K562 (cell line): ENCODE measurements at regions not wholly inside any gene's neighbourhood (a gene's known extent, or its start where the extent isn't known, plus 50 kb on each side); places are given as distances from the start of the nearest gene placed in this dataset.

ENCODE experiments used
- BCL6 ChIP-seq: fragments of 250-450 bp; sonication (Bioruptor Pico); IDR thresholded peaks from 2 replicates; pipeline ENCODE4 v1.4.0; 2020
- CBX1 ChIP-seq: sonication (generic); IDR thresholded peaks from 2 replicates; pipeline ENCODE4 v1.6.1; 2016; ENCODE audit warnings: antibody characterized with exemption, low read depth, mild to moderate bottlenecking
- DLX4 ChIP-seq: fragments of 250-450 bp; sonication (Bioruptor Pico); IDR thresholded peaks from 2 replicates; pipeline ENCODE4 v1.6.1; 2021; ENCODE audit warnings: mild to moderate bottlenecking
- MYC ChIP-seq, 2 experiments: fragments of 250-450 bp in 1 of 2; sonication (Bioruptor Pico) in 1 of 2; IDR thresholded peaks; 2 replicates each; pipeline versions ENCODE4 v1.5.1 to v1.6.1; 2012 to 2021; ENCODE audit warnings: low read depth in 2 of 2, borderline replicate concordance in 1 of 2, improper control_type of control experiment in 1 of 2, low read length in 1 of 2, mild to moderate bottlenecking in 1 of 2, moderate library complexity in 1 of 2
- RBM14 ChIP-seq: fragments of 200-400 bp; formaldehyde crosslinking; IDR thresholded peaks from 2 replicates; pipeline ENCODE4 v1.6.1; 2018; ENCODE audit warnings: low read depth, mild to moderate bottlenecking, low read length, moderate library complexity, borderline replicate concordance; ENCODE audit not compliant: insufficient read depth
- SUPT5H ChIP-seq: fragments of 450-650 bp; IDR thresholded peaks from 2 replicates; pipeline ENCODE4 v1.6.1; 2016
- TCF7L2 ChIP-seq: fragments of 150-350 bp; IDR thresholded peaks from 2 replicates; pipeline ENCODE4 v1.6.1; 2016; ENCODE audit warnings: low read depth, mild to moderate bottlenecking, low read length, moderate library complexity
- TCFL5 ChIP-seq: fragments of 250-450 bp; sonication (Bioruptor Pico); conservative IDR thresholded peaks from 2 replicates; pipeline ENCODE4 v1.6.1; 2021; ENCODE audit warnings: mild to moderate bottlenecking, moderate library complexity, matching md5 sums
- TRIM28 ChIP-seq: fragments of 450-650 bp; IDR thresholded peaks from 2 replicates; pipeline ENCODE4 v1.6.1; 2017
- ZNF449 ChIP-seq: fragments of 250-450 bp; sonication (Bioruptor Pico); IDR thresholded peaks from 2 replicates; pipeline ENCODE4 v1.8.0; 2022; ENCODE audit warnings: moderate library complexity, mild to moderate bottlenecking, inconsistent platforms
- ZNF79 ChIP-seq: fragments of 250-450 bp; sonication (Bioruptor Pico); IDR thresholded peaks from 2 replicates; pipeline ENCODE4 v1.4.0; 2020; ENCODE audit warnings: low read depth, mild to moderate bottlenecking, moderate library complexity
- TF ChIP-seq, protein P1 (sequence below): fragments of 200-600 bp; sonication (generic); IDR thresholded peaks from one replicate; pipeline ENCODE4 v1.6.1; 2012; ENCODE audit warnings: mild to moderate bottlenecking, low read depth, low read length, inconsistent platforms
- TF ChIP-seq, protein P2 (sequence below): fragments of 250-450 bp; sonication (Bioruptor Pico); IDR thresholded peaks from 2 replicates; pipeline ENCODE4 v1.8.0; 2022; ENCODE audit warnings: moderate library complexity, mild to moderate bottlenecking, inconsistent platforms
- TF ChIP-seq, protein P3 (sequence below): fragments of 450-650 bp; IDR thresholded peaks from 2 replicates; pipeline ENCODE4 v1.6.1; 2016; ENCODE audit warnings: antibody characterized with exemption

DNA sequence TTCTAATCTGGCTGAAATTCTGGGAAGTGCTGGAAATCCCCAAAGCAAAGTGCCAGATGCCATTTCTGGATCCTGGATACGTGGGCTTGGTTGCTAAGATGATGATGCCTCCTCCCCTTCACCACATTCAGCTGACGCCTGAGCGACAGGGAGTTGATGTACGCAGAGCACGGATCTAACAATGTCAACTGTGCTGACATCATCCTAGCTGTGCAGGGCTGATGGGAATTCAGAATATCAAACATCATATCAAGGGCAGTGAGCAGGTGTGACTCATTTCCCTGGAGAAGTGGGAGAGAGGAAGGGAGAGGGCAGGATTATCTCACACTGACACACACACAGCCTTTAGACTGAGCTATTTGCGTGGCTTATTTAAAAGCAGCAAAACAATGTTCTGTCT is 92.6 kb upstream of the ZBTB20 start (continued):
- TF ChIP-seq, protein P1, sequence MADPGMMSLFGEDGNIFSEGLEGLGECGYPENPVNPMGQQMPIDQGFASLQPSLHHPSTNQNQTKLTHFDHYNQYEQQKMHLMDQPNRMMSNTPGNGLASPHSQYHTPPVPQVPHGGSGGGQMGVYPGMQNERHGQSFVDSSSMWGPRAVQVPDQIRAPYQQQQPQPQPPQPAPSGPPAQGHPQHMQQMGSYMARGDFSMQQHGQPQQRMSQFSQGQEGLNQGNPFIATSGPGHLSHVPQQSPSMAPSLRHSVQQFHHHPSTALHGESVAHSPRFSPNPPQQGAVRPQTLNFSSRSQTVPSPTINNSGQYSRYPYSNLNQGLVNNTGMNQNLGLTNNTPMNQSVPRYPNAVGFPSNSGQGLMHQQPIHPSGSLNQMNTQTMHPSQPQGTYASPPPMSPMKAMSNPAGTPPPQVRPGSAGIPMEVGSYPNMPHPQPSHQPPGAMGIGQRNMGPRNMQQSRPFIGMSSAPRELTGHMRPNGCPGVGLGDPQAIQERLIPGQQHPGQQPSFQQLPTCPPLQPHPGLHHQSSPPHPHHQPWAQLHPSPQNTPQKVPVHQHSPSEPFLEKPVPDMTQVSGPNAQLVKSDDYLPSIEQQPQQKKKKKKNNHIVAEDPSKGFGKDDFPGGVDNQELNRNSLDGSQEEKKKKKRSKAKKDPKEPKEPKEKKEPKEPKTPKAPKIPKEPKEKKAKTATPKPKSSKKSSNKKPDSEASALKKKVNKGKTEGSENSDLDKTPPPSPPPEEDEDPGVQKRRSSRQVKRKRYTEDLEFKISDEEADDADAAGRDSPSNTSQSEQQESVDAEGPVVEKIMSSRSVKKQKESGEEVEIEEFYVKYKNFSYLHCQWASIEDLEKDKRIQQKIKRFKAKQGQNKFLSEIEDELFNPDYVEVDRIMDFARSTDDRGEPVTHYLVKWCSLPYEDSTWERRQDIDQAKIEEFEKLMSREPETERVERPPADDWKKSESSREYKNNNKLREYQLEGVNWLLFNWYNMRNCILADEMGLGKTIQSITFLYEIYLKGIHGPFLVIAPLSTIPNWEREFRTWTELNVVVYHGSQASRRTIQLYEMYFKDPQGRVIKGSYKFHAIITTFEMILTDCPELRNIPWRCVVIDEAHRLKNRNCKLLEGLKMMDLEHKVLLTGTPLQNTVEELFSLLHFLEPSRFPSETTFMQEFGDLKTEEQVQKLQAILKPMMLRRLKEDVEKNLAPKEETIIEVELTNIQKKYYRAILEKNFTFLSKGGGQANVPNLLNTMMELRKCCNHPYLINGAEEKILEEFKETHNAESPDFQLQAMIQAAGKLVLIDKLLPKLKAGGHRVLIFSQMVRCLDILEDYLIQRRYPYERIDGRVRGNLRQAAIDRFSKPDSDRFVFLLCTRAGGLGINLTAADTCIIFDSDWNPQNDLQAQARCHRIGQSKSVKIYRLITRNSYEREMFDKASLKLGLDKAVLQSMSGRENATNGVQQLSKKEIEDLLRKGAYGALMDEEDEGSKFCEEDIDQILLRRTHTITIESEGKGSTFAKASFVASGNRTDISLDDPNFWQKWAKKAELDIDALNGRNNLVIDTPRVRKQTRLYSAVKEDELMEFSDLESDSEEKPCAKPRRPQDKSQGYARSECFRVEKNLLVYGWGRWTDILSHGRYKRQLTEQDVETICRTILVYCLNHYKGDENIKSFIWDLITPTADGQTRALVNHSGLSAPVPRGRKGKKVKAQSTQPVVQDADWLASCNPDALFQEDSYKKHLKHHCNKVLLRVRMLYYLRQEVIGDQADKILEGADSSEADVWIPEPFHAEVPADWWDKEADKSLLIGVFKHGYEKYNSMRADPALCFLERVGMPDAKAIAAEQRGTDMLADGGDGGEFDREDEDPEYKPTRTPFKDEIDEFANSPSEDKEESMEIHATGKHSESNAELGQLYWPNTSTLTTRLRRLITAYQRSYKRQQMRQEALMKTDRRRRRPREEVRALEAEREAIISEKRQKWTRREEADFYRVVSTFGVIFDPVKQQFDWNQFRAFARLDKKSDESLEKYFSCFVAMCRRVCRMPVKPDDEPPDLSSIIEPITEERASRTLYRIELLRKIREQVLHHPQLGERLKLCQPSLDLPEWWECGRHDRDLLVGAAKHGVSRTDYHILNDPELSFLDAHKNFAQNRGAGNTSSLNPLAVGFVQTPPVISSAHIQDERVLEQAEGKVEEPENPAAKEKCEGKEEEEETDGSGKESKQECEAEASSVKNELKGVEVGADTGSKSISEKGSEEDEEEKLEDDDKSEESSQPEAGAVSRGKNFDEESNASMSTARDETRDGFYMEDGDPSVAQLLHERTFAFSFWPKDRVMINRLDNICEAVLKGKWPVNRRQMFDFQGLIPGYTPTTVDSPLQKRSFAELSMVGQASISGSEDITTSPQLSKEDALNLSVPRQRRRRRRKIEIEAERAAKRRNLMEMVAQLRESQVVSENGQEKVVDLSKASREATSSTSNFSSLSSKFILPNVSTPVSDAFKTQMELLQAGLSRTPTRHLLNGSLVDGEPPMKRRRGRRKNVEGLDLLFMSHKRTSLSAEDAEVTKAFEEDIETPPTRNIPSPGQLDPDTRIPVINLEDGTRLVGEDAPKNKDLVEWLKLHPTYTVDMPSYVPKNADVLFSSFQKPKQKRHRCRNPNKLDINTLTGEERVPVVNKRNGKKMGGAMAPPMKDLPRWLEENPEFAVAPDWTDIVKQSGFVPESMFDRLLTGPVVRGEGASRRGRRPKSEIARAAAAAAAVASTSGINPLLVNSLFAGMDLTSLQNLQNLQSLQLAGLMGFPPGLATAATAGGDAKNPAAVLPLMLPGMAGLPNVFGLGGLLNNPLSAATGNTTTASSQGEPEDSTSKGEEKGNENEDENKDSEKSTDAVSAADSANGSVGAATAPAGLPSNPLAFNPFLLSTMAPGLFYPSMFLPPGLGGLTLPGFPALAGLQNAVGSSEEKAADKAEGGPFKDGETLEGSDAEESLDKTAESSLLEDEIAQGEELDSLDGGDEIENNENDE = no peak
- TF ChIP-seq ZNF449 (CRISPR knock-in tag) (no peak), TRIM28 (no peak), BCL6 (no peak), RBM14 (no peak), TCFL5 (no peak), MYC (IDR thresholded peaks at IDR 0.05; ENCODE audit: low read depth, low read length) (no peak), MYC (CRISPR knock-in tag; IDR thresholded peaks at IDR 0.05; ENCODE audit: borderline replicate concordance, low read depth) (no peak), TCF7L2 (no peak), DLX4 (no peak), CBX1 (no peak), ZNF79 (no peak), SUPT5H (no peak)
- TF ChIP-seq, protein P2, sequence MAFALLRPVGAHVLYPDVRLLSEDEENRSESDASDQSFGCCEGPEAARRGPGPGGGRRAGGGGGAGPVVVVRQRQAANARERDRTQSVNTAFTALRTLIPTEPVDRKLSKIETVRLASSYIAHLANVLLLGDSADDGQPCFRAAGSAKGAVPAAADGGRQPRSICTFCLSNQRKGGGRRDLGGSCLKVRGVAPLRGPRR (CRISPR knock-in tag) = no peak
- TF ChIP-seq, protein P3, sequence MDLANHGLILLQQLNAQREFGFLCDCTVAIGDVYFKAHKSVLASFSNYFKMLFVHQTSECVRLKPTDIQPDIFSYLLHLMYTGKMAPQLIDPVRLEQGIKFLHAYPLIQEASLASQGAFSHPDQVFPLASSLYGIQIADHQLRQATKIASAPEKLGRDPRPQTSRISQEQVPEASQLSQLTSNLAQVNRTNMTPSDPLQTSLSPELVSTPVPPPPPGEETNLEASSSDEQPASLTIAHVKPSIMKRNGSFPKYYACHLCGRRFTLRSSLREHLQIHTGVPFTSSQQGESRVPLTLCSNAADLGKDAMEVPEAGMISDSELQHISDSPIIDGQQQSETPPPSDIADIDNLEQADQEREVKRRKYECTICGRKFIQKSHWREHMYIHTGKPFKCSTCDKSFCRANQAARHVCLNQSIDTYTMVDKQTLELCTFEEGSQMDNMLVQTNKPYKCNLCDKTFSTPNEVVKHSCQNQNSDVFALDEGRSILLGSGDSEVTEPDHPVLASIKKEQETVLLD = no peak
